ENCODE measurements at regions not wholly inside any gene's neighbourhood (a gene's known extent, or its start where the extent isn't known, plus 50 kb on each side); places are given as distances from the start of the nearest gene placed in this dataset.

- TF ChIP-seq CTCF (IDR thresholded peaks at IDR 0.05; ENCODE audit: low read length) (no peak), EZH2 (optimal IDR thresholded peaks at IDR 0.05; ENCODE audit: low read depth, low read length) (no peak), EZH2phosphoT487 (IDR thresholded peaks at IDR 0.05; ENCODE audit: low read length) (no peak)
These were observed 86.9 kb upstream of the RPS23 start for GRCh38 chr5:82365026-82365425.

Data from MM.1S (cell line).